HEK293 (cell line): ENCODE measurements at regions not wholly inside any gene's neighbourhood (a gene's known extent, or its start where the extent isn't known, plus 50 kb on each side); places are given as distances from the start of the nearest gene placed in this dataset.

Experiments
- CTCF ChIA-PET: fragments of 350-600 bp; formaldehyde crosslinking; extraction: SDS; loops from one replicate; lab custom pipeline; 2021; ENCODE audit warnings: antibody characterized with exemption; lab: Yijun Ruan, JAX
- POLR2A ChIA-PET: fragments of 300-600 bp; formaldehyde crosslinking; extraction: SDS; loops from one replicate; lab custom pipeline; 2020; ENCODE audit warnings: antibody characterized with exemption, inconsistent platforms; lab: Yijun Ruan, JAX
- H3K27ac ChIP-seq: fragments of 200-500 bp; sonication (Bioruptor generic); 2 replicates; pipeline ENCODE4 v1.5.1; 2014; ENCODE audit warnings: low read depth, low read length, control low read depth, inconsistent platforms; ENCODE audit errors: extremely low read depth
- H3K36me3 ChIP-seq, 2 experiments: fragments of 200-500 bp in 1 of 2; sonication (Bioruptor generic) in 1 of 2; 1 replicate in 1 of 2; 2 replicates in 1 of 2; pipeline ENCODE4 v1.5.1; 2014 to 2017; ENCODE audit warnings: inconsistent platforms in 2 of 2, low read length in 2 of 2; ENCODE audit not compliant: control insufficient read depth in 2 of 2, insufficient read depth in 1 of 2
- H3K4me1 ChIP-seq: fragments of 200-500 bp; sonication (Bioruptor generic); 2 replicates; pipeline ENCODE4 v1.5.1; 2014; ENCODE audit warnings: mild to moderate bottlenecking, low read length, inconsistent platforms; ENCODE audit not compliant: control insufficient read depth, insufficient read depth
- H3K4me3 ChIP-seq: 2 replicates; pipeline ENCODE4 v1.5.1; 2011; ENCODE audit warnings: low read depth, mild to moderate bottlenecking, control low read depth, low read length, moderate library complexity
- H3K9me3 ChIP-seq: fragments of 200-500 bp; sonication (Bioruptor generic); 2 replicates; pipeline ENCODE4 v1.5.1; 2014; ENCODE audit warnings: low read depth, low read length, inconsistent platforms; ENCODE audit not compliant: control insufficient read depth, insufficient read depth
- ATF2 ChIP-seq: fragments of 450-650 bp; formaldehyde crosslinking; IDR thresholded peaks from 2 replicates; pipeline ENCODE4 v1.5.1; 2016; ENCODE audit warnings: missing biosample characterization, missing genetic modification characterization, low read depth
- BCL6B ChIP-seq: fragments of 450-650 bp; formaldehyde crosslinking; IDR thresholded peaks from 2 replicates; pipeline ENCODE4 v1.5.1; 2017; ENCODE audit warnings: missing biosample characterization, missing genetic modification characterization
- HIC1 ChIP-seq: fragments of 450-650 bp; formaldehyde crosslinking; IDR thresholded peaks from 2 replicates; pipeline ENCODE4 v1.5.1; 2016; ENCODE audit warnings: missing biosample characterization, missing genetic modification characterization
- INSM2 ChIP-seq: fragments of 450-650 bp; formaldehyde crosslinking; IDR thresholded peaks from 2 replicates; pipeline ENCODE4 v1.5.1; 2016; ENCODE audit warnings: missing biosample characterization, missing genetic modification characterization
- KLF17 ChIP-seq: fragments of 450-650 bp; formaldehyde crosslinking; IDR thresholded peaks from 2 replicates; pipeline ENCODE4 v1.5.1; 2016; ENCODE audit warnings: missing biosample characterization, missing genetic modification characterization
- MZF1 ChIP-seq: fragments of 450-650 bp; formaldehyde crosslinking; IDR thresholded peaks from 2 replicates; pipeline ENCODE4 v1.5.1; 2017; ENCODE audit warnings: missing biosample characterization, missing genetic modification characterization, borderline replicate concordance
- REPIN1 ChIP-seq: fragments of 450-650 bp; formaldehyde crosslinking; IDR thresholded peaks from 2 replicates; pipeline ENCODE4 v1.5.1; 2017; ENCODE audit warnings: missing biosample characterization, missing genetic modification characterization, low read depth
- SETDB1 ChIP-seq: IDR thresholded peaks from one replicate; pipeline ENCODE4 v1.6.1; 2017; ENCODE audit warnings: mild to moderate bottlenecking, low read length, moderate library complexity, mixed read lengths; ENCODE audit not compliant: insufficient read length
- ZNF155 ChIP-seq: fragments of 450-650 bp; formaldehyde crosslinking; IDR thresholded peaks from 2 replicates; pipeline ENCODE4 v1.5.1; 2016; ENCODE audit warnings: missing biosample characterization, missing genetic modification characterization
- ZNF16 ChIP-seq: fragments of 450-650 bp; formaldehyde crosslinking; IDR thresholded peaks from 2 replicates; pipeline ENCODE4 v1.5.1; 2016; ENCODE audit warnings: low read depth, missing biosample characterization, missing genetic modification characterization
- ZNF221 ChIP-seq: fragments of 450-650 bp; formaldehyde crosslinking; IDR thresholded peaks from 2 replicates; pipeline ENCODE4 v1.5.1; 2017; ENCODE audit warnings: missing biosample characterization, missing genetic modification characterization, borderline replicate concordance
- ZNF394 ChIP-seq: fragments of 450-650 bp; formaldehyde crosslinking; IDR thresholded peaks from 2 replicates; pipeline ENCODE4 v1.5.1; 2016; ENCODE audit warnings: missing biosample characterization, missing genetic modification characterization, mild to moderate bottlenecking, moderate library complexity, borderline replicate concordance
- ZNF473 ChIP-seq: fragments of 450-650 bp; formaldehyde crosslinking; IDR thresholded peaks from 2 replicates; pipeline ENCODE4 v1.5.1; 2017; ENCODE audit warnings: missing biosample characterization, missing genetic modification characterization
- ZNF521 ChIP-seq: fragments of 450-650 bp; formaldehyde crosslinking; IDR thresholded peaks from 2 replicates; pipeline ENCODE4 v1.5.1; 2017; ENCODE audit warnings: missing biosample characterization, mild to moderate bottlenecking, missing genetic modification characterization

GRCh38 chr5:87741881-87742280 lies 329.2 kb upstream of the CCNH start (continued):
- TF ChIP-seq HIC1 (tag by site-specific recombination) (no peak), ZNF473 (tag by site-specific recombination) (no peak)
- TF ChIP-seq, all 188 proteins: peak for 0

- ChIA-PET POLR2A (no interaction called here), CTCF (no interaction called here)
- Histone ChIP-seq H3K36me3 (no peaks in the 10 kb centered on the region), H3K9me3 (no peaks in the 10 kb centered on the region), H3K27ac (no peak overlapping the region), H3K4me3 (no peak overlapping the region), H3K4me1 (no peaks in the 10 kb centered on the region)
- TF ChIP-seq ZNF155 (tag by site-specific recombination) (no peak), BCL6B (tag by site-specific recombination) (no peak), SETDB1 (peak; percentile 27), REPIN1 (no peak), MZF1 (tag by site-specific recombination) (no peak), INSM2 (no peak), ZNF16 (tag by site-specific recombination) (no peak), ATF2 (tag by site-specific recombination) (no peak)
Measured at GRCh38 chr5:87735923-87736322, 323.2 kb upstream of the CCNH start.

- ChIA-PET POLR2A (interaction anchor here (0.7 kb wide), 1 partner anchor 1362 kb away, joined by 5 read pairs; no protein-coding TSS in a partner anchor), CTCF (no interaction called here)
- no peak for TF ChIP-seq ZNF221 (tag by site-specific recombination)
- no peak for TF ChIP-seq ZNF394 (tag by site-specific recombination)
- no peak for TF ChIP-seq KLF17 (tag by site-specific recombination)
- no peak for TF ChIP-seq ZNF521 (tag by site-specific recombination)
- H3K36me3 ChIP-seq, result no peaks in the 10 kb centered on the region
- H3K9me3 ChIP-seq, result no peaks in the 10 kb centered on the region
- H3K4me3 ChIP-seq, result no peak overlapping the region
- H3K27ac ChIP-seq, result no peak overlapping the region
- no peaks in the 10 kb centered on the region for H3K4me1 ChIP-seq
Measured at GRCh38 chr5:87733897-87734296, 321.2 kb upstream of the CCNH start.
